Esophagus squamous epithelium (tissue), 5 donors: ENCODE measurements at regions not wholly inside any gene's neighbourhood (a gene's known extent, or its start where the extent isn't known, plus 50 kb on each side); places are given as distances from the start of the nearest gene placed in this dataset.

Experiments used
- DNase-seq: peaks from one replicate; lab custom pipeline; 2025; lab: John Stamatoyannopoulos, UW
- H3K27ac ChIP-seq, 4 donors: fragments of 200-600 bp; sonication (generic); one replicate each; pipeline ENCODE4 v1.5.1; 2016 to 2019; ENCODE audit warnings: mild to moderate bottlenecking in 1 of 4
- H3K27me3 ChIP-seq, 4 donors: fragments of 200-600 bp; sonication (generic); 1 replicate in 3 of 4; 2 replicates in 1 of 4; pipeline versions ENCODE4 v1.5.1 to v1.6.0; 2017 to 2021; ENCODE audit warnings: antibody characterized with exemption in 1 of 4
- H3K36me3 ChIP-seq, 3 donors: fragments of 200-600 bp; sonication (generic); one replicate each; pipeline ENCODE4 v1.5.1; 2016 to 2019
- H3K4me1 ChIP-seq, 3 donors: fragments of 200-600 bp; sonication (generic); one replicate each; pipeline ENCODE4 v1.5.1; 2017 to 2019
- H3K4me3 ChIP-seq, 4 donors: fragments of 200-600 bp; sonication (generic); 1 replicate in 3 of 4; 2 replicates in 1 of 4; pipeline ENCODE4 v1.5.1; 2016 to 2019; ENCODE audit warnings: mild to moderate bottlenecking in 2 of 4, moderate library complexity in 1 of 4
- H3K9me3 ChIP-seq, 3 donors: fragments of 200-600 bp; sonication (generic); one replicate each; pipeline ENCODE4 v1.5.1; 2016 to 2019
- CTCF ChIP-seq, 6 experiments: fragments of 450-650 bp in 4 of 6; fragments of 200-600 bp in 2 of 6; sonication (generic) in 2 of 6; IDR thresholded peaks; one replicate each; pipeline ENCODE4 v1.5.1; 2016 to 2019; ENCODE audit warnings: antibody characterized with exemption in 6 of 6, mild to moderate bottlenecking in 4 of 6, moderate library complexity in 4 of 6
- POLR2A ChIP-seq, 4 donors: fragments of 450-650 bp; IDR thresholded peaks; one replicate each; pipeline ENCODE4 v1.6.1; 2017; ENCODE audit warnings: antibody characterized with exemption in 4 of 4, mild to moderate bottlenecking in 4 of 4, moderate library complexity in 3 of 4
- WGBS, 2 donors: methylation state at CpG; one replicate each; pipeline ENCODE4 v1.1.5; 2018; 5-methylcytosine and 5-hydroxymethylcytosine counted together
- intact Hi-C: fragments of 100-400 bp; cut with DNase I; formaldehyde crosslinking; loops from one replicate; pipeline ENCODE4 v1.15.0; 2022
- donor health status: DM: yes; HTN: yes; CAD: no.

- peak overlapping the region in 1 of 4 donors; percentile 21 for H3K27ac ChIP-seq
- DNase-seq = no peak
- 81 to 86% methylated on average over 6 to 11 of the region's 11 CpGs for WGBS, 2 donors
- no peaks in the 10 kb centered on the region for H3K9me3 ChIP-seq
- peaks cover 0 to 17% (median 0%) of the 10 kb centered on the region in 4 donors for H3K27me3 ChIP-seq
- TF ChIP-seq CTCF (IDR thresholded peaks at IDR 0.05) (no peak), POLR2A (IDR thresholded peaks at IDR 0.05) (no peak)
- H3K36me3 ChIP-seq = no peaks in the 10 kb centered on the region
- intact Hi-C loops = no loop called here
- peaks cover 0 to 12% (median 0%) of the 10 kb centered on the region in 3 donors for H3K4me1 ChIP-seq
- no peak overlapping the region for H3K4me3 ChIP-seq
Observed at GRCh38 chr14:65833267-65833880, 420.8 kb downstream of the FUT8 start.

- intact Hi-C loops = no loop called here
- no peaks in the 10 kb centered on the region for H3K36me3 ChIP-seq
- no peaks in the 10 kb centered on the region for H3K9me3 ChIP-seq
- no peak for TF ChIP-seq CTCF (IDR thresholded peaks at IDR 0.05)
- TF ChIP-seq POLR2A (IDR thresholded peaks at IDR 0.05) = no peak
- H3K27ac ChIP-seq = no peak overlapping the region
- H3K4me3 ChIP-seq = no peak overlapping the region
- H3K27me3 ChIP-seq = peaks cover 0 to 13% (median 0%) of the 10 kb centered on the region in 4 donors
- H3K4me1 ChIP-seq = peaks cover 0 to 12% (median 0%) of the 10 kb centered on the region in 3 donors
- no peak for DNase-seq
- 86% methylated on average over 5 to 7 of the region's 7 CpGs for WGBS, 2 donors
Observed at GRCh38 chr14:65834051-65834450, 421.5 kb downstream of the FUT8 start.

- H3K9me3 ChIP-seq = no peaks in the 10 kb centered on the region
- H3K4me1 ChIP-seq = peaks cover 0 to 12% (median 0%) of the 10 kb centered on the region in 3 donors
- H3K36me3 ChIP-seq = no peaks in the 10 kb centered on the region
- H3K4me3 ChIP-seq = no peak overlapping the region
- intact Hi-C loops = no loop called here
- DNase-seq = no peak
- WGBS, 2 donors = 87 to 96% methylated on average over 5 to 6 of the region's 6 CpGs
- H3K27ac ChIP-seq = no peak overlapping the region
- H3K27me3 ChIP-seq = peaks cover 0 to 8% (median 0%) of the 10 kb centered on the region in 4 donors
- TF ChIP-seq CTCF (IDR thresholded peaks at IDR 0.05) = no peak
- no peak for TF ChIP-seq POLR2A (IDR thresholded peaks at IDR 0.05)
Observed at GRCh38 chr14:65834812-65835211, 422.3 kb downstream of the FUT8 start.

- Histone ChIP-seq H3K4me1 (peaks cover 0 to 12% (median 0%) of the 10 kb centered on the region in 3 donors), H3K27ac (no peak overlapping the region), H3K27me3 (peaks cover 0 to 8% (median 0%) of the 10 kb centered on the region in 4 donors), H3K4me3 (no peak overlapping the region), H3K9me3 (no peaks in the 10 kb centered on the region), H3K36me3 (no peaks in the 10 kb centered on the region)
- DNase-seq = no peak
- no peak for TF ChIP-seq POLR2A (IDR thresholded peaks at IDR 0.05)
- no peak for TF ChIP-seq CTCF (IDR thresholded peaks at IDR 0.05)
- intact Hi-C loops = no loop called here
- WGBS, 2 donors = 78 to 94% methylated on average over 3 of the region's 4 CpGs
Observed at GRCh38 chr14:65835501-65835900, 423.0 kb downstream of the FUT8 start.

GRCh38 chr14:65838565-65838964 is 426.0 kb downstream of the FUT8 start:
- no peak overlapping the region for H3K27ac ChIP-seq
- 87 to 89% methylated on average over 5 of the region's 5 CpGs for WGBS, 2 donors
- H3K36me3 ChIP-seq = no peaks in the 10 kb centered on the region
- TF ChIP-seq CTCF (IDR thresholded peaks at IDR 0.05) = no peak
- TF ChIP-seq POLR2A (IDR thresholded peaks at IDR 0.05) = no peak
- H3K9me3 ChIP-seq = no peaks in the 10 kb centered on the region
- H3K27me3 ChIP-seq = no peaks in the 10 kb centered on the region
- intact Hi-C loops = no loop called here
- no peak for DNase-seq
- peaks cover 0 to under 1% (median 0%) of the 10 kb centered on the region in 3 donors for H3K4me1 ChIP-seq
- no peak overlapping the region for H3K4me3 ChIP-seq
